ENCODE measurements at regions not wholly inside any gene's neighbourhood (a gene's known extent, or its start where the extent isn't known, plus 50 kb on each side); places are given as distances from the start of the nearest gene placed in this dataset.

GRCh38 chr17:77763575-77763974, 194.9 kb upstream of the TNRC6C start:
- no peaks in the 10 kb centered on the region for H3K36me3 ChIP-seq (ENCODE audit: insufficient read depth, low read length)
- H3K27me3 ChIP-seq (ENCODE audit: control insufficient read depth in 1 of 2, insufficient read depth in 2 of 2, low read length in 2 of 2) = no peaks in the 10 kb centered on the region
- no peak overlapping the region for H3K4me3 ChIP-seq (ENCODE audit: low read length)
- no peaks in the 10 kb centered on the region for H3K9me3 ChIP-seq (ENCODE audit: control insufficient read depth in 1 of 2, insufficient read depth in 1 of 2, low read length in 2 of 2)
- Mint-ChIP-seq H3K36me3 (ENCODE audit: low read depth) (no peaks in the 10 kb centered on the region), H3K27ac (no peak overlapping the region), H3K27me3 (no peaks in the 10 kb centered on the region), H3K4me3 (no peak overlapping the region), H3K4me1 (ENCODE audit: low read depth) (no peaks in the 10 kb centered on the region), H3K9me3 (no peaks in the 10 kb centered on the region)
- H3K27ac ChIP-seq (ENCODE audit: low read depth in 1 of 2, low read length in 2 of 2) = no peak overlapping the region
- intact Hi-C loops (cut with DNase I, micrococcal nuclease) = no loop called here
- CTCF ChIA-PET = no interaction called here
- H3K4me1 ChIP-seq (ENCODE audit: insufficient read depth, low read length) = no peaks in the 10 kb centered on the region
- DNase-seq = no peak
- no peak for TF ChIP-seq CTCF (IDR thresholded peaks at IDR 0.05)
- no peak for ATAC-seq (ENCODE audit: poor library complexity)
- POLR2A ChIA-PET = no interaction called here

GRCh38 chr17:77765292-77765691, 193.2 kb upstream of the TNRC6C start:
- H3K27ac Mint-ChIP-seq = no peak overlapping the region
- no peaks in the 10 kb centered on the region for H3K4me1 ChIP-seq (ENCODE audit: insufficient read depth, low read length)
- CTCF ChIA-PET = interaction anchor here (0.7 kb wide), 1 partner anchor 222 kb away, joined by 3 read pairs; no protein-coding TSS in a partner anchor
- no peak overlapping the region for H3K4me3 ChIP-seq (ENCODE audit: low read length)
- H3K27me3 Mint-ChIP-seq = no peaks in the 10 kb centered on the region
- TF ChIP-seq CTCF (IDR thresholded peaks at IDR 0.05) = no peak
- intact Hi-C loops (cut with DNase I, micrococcal nuclease) = no loop called here
- H3K27me3 ChIP-seq (ENCODE audit: control insufficient read depth in 1 of 2, insufficient read depth in 2 of 2, low read length in 2 of 2) = no peaks in the 10 kb centered on the region
- ATAC-seq (ENCODE audit: poor library complexity) (no peak), DNase-seq (no peak)
- H3K9me3 Mint-ChIP-seq = no peaks in the 10 kb centered on the region
- no peak overlapping the region for H3K4me3 Mint-ChIP-seq
- H3K36me3 Mint-ChIP-seq (ENCODE audit: low read depth) = no peaks in the 10 kb centered on the region
- H3K36me3 ChIP-seq (ENCODE audit: insufficient read depth, low read length) = no peaks in the 10 kb centered on the region
- H3K4me1 Mint-ChIP-seq (ENCODE audit: low read depth) = no peaks in the 10 kb centered on the region
- no peak overlapping the region for H3K27ac ChIP-seq (ENCODE audit: low read depth in 1 of 2, low read length in 2 of 2)
- H3K9me3 ChIP-seq (ENCODE audit: control insufficient read depth in 1 of 2, insufficient read depth in 1 of 2, low read length in 2 of 2) = no peaks in the 10 kb centered on the region
- POLR2A ChIA-PET = no interaction called here

- ATAC-seq (ENCODE audit: poor library complexity) (no peak), DNase-seq (no peak)
- H3K4me1 Mint-ChIP-seq (ENCODE audit: low read depth) = peaks cover under 1% of the 10 kb centered on the region
- Histone ChIP-seq H3K27me3 (ENCODE audit: control insufficient read depth in 1 of 2, insufficient read depth in 2 of 2, low read length in 2 of 2) (no peaks in the 10 kb centered on the region), H3K9me3 (ENCODE audit: control insufficient read depth in 1 of 2, insufficient read depth in 1 of 2, low read length in 2 of 2) (no peaks in the 10 kb centered on the region), H3K4me3 (ENCODE audit: low read length) (no peak overlapping the region), H3K4me1 (ENCODE audit: insufficient read depth, low read length) (no peaks in the 10 kb centered on the region), H3K27ac (ENCODE audit: low read depth in 1 of 2, low read length in 2 of 2) (no peak overlapping the region), H3K36me3 (ENCODE audit: insufficient read depth, low read length) (no peaks in the 10 kb centered on the region)
- H3K4me3 Mint-ChIP-seq = no peak overlapping the region
- no peak for TF ChIP-seq CTCF (IDR thresholded peaks at IDR 0.05)
- CTCF ChIA-PET = no interaction called here
- intact Hi-C loops (cut with DNase I, micrococcal nuclease) = no loop called here
- H3K27ac Mint-ChIP-seq = no peak overlapping the region
- no peaks in the 10 kb centered on the region for H3K36me3 Mint-ChIP-seq (ENCODE audit: low read depth)
- POLR2A ChIA-PET = no interaction called here
- no peaks in the 10 kb centered on the region for H3K9me3 Mint-ChIP-seq
- H3K27me3 Mint-ChIP-seq = no peaks in the 10 kb centered on the region
These were observed 191.4 kb upstream of the TNRC6C start for GRCh38 chr17:77767148-77767547.
